ENCODE measurements at regions not wholly inside any gene's neighbourhood (a gene's known extent, or its start where the extent isn't known, plus 50 kb on each side); places are given as distances from the start of the nearest gene placed in this dataset.

DNA sequence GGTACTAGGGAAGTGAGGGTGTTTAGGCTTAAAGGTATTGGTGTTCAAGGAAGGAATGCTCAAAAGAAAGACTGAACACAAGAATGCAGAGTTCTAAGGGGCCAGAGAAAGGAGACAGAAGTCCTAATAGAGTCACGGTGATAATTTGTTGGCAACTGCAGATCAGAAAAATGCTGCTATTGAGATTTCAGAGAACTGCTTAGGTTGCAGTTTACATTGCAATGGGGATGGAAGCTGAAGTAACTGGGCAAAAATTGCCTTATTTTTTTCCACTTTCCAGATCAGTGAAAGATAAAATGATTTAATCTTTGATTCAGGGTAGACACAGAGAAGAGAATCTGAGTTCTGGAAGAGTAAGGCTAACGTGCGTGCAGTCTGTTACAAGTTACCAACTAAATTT is 199.8 kb downstream of the SQOR start:
- FAIRE-seq (no peak), DNase-seq (ENCODE audit: low read depth in 1 of 2, low spot score in 2 of 2) (no peak)
- Histone ChIP-seq H3K4ac (replicated peaks; ENCODE audit: insufficient read length, low read depth, low read length) (no peak overlapping the region), H3K23ac (ENCODE audit: insufficient read length) (no peak overlapping the region), H3K36me3 (ENCODE audit: control insufficient read depth in 2 of 4, insufficient read depth in 4 of 4, low read length in 3 of 4) (no peaks in the 10 kb centered on the region), H2BK15ac (ENCODE audit: low read length) (no peak overlapping the region), H3K4me1 (replicated peaks in 1 of 4; ENCODE audit: control insufficient read depth in 3 of 4, insufficient read depth in 4 of 4, low read length in 3 of 4) (no peaks in the 10 kb centered on the region; a peak in 1 of 7 replicates), H3K18ac (ENCODE audit: extremely low read depth, low read length) (no peak overlapping the region), H2BK120ac (replicated peaks; ENCODE audit: low read depth, low read length) (no peak overlapping the region), H3K14ac (ENCODE audit: insufficient read length) (no peak overlapping the region), H2AFZ (ENCODE audit: low read length) (no peak overlapping the region), H2BK5ac (ENCODE audit: low read depth, low read length) (no peak overlapping the region), H3K9me3 (ENCODE audit: insufficient read depth in 2 of 2, low read depth in 1 of 2, low read length in 1 of 2) (no peaks in the 10 kb centered on the region), H3K79me1 (ENCODE audit: low read depth, low read length) (no peaks in the 10 kb centered on the region), H2AK5ac (ENCODE audit: low read depth, low read length) (no peak overlapping the region), H3K4me3 (ENCODE audit: extremely low read depth in 1 of 4, insufficient read depth in 2 of 4, low read depth in 3 of 4, low read length in 4 of 4) (no peak overlapping the region), H3K23me2 (ENCODE audit: low read depth, low read length) (no peaks in the 10 kb centered on the region), H4K5ac (ENCODE audit: insufficient read length, low read depth, low read length) (no peak overlapping the region), H4K20me1 (replicated peaks in 1 of 2; ENCODE audit: control insufficient read depth in 1 of 2, insufficient read depth in 2 of 2, low read length in 2 of 2) (no peaks in the 10 kb centered on the region), H2BK12ac (ENCODE audit: low read depth, low read length) (no peak overlapping the region), H3K79me2 (ENCODE audit: control insufficient read depth in 1 of 2, insufficient read depth in 2 of 2, low read length in 2 of 2) (no peaks in the 10 kb centered on the region), H4K91ac (replicated peaks; ENCODE audit: insufficient read length, low read length) (no peak overlapping the region), H3K56ac (replicated peaks; ENCODE audit: insufficient read length, low read depth, low read length) (no peak overlapping the region), H3K27ac (ENCODE audit: low read depth, low read length) (no peak overlapping the region), H2BK20ac (ENCODE audit: low read length) (no peak overlapping the region), H3K9ac (replicated peaks in 1 of 4; ENCODE audit: extremely low read depth in 1 of 4, low read depth in 3 of 4, low read length in 3 of 4) (no peak overlapping the region), H4K8ac (ENCODE audit: extremely low read depth, insufficient read depth, low read length) (no peak overlapping the region), H3K4me2 (ENCODE audit: insufficient read depth in 1 of 2, low read depth in 2 of 2, low read length in 2 of 2) (no peak overlapping the region), H3K27me3 (replicated peaks in 1 of 4; ENCODE audit: control insufficient read depth in 3 of 4, extremely low read depth in 1 of 4, insufficient read depth in 3 of 4, low read length in 3 of 4) (no peaks in the 10 kb centered on the region)
- 97% methylated on average over 3 of the region's 3 CpGs; no CpG with 5 or more reads in 1 of the 2 experiments for WGBS, 2 experiments (ENCODE audit: extremely low coverage in 1 of 2, insufficient coverage in 1 of 2, insufficient read length in 1 of 2, insufficient replicate concordance in 2 of 2, low coverage in 1 of 2, low lambda C conversion rate in 2 of 2, missing lambda C conversion rate in 1 of 2)
- CTCF ChIA-PET (ENCODE audit: partially characterized antibody) = interaction anchor here (1.0 kb wide), 1 partner anchor 11 kb away, joined by 3 read pairs; no protein-coding TSS in a partner anchor
- POLR2A ChIA-PET (ENCODE audit: partially characterized antibody) = no interaction called here
- TF ChIP-seq CTBP2 (IDR thresholded peaks at IDR 0.05; ENCODE audit: borderline replicate concordance, insufficient read depth, insufficient read length, low read length) (no peak), ASH2L (IDR thresholded peaks at IDR 0.05; ENCODE audit: low read length) (no peak), NRF1 (IDR thresholded peaks at IDR 0.05; ENCODE audit: low read depth, low read length) (no peak), JUND (IDR thresholded peaks at IDR 0.05; ENCODE audit: low read length) (no peak)
- TF ChIP-seq, protein P1, sequence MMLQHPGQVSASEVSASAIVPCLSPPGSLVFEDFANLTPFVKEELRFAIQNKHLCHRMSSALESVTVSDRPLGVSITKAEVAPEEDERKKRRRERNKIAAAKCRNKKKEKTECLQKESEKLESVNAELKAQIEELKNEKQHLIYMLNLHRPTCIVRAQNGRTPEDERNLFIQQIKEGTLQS (IDR thresholded peaks at IDR 0.05; ENCODE audit: insufficient read depth, low read depth, low read length) = no peak

Data from H1 (cell line).